ENCODE measurements at regions not wholly inside any gene's neighbourhood (a gene's known extent, or its start where the extent isn't known, plus 50 kb on each side); places are given as distances from the start of the nearest gene placed in this dataset.

DNA sequence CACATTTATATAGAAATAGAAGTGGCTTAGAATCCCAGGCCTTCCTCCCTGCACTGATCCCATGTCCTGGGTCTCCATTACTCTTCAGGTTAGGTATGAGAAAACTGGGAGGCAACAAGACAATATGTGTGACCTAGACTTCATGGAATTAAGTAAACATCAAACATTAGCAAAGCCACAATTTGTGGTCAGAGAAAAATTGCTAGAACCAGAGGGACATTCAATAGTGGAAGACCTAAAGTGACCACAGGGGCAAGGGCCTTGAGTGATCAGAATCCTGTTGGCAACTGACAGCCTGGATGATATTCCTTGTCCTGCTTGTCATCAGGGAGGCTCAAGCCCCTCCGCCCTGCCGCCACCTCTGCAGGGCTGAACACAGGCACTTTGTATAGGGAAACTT, 322.8 kb upstream of the CTNNB1 start:
- no peaks in the 10 kb centered on the region for H3K9me3 ChIP-seq (ENCODE audit: insufficient read depth, low read depth, low read length)
- TF ChIP-seq EZH2phosphoT487 (IDR thresholded peaks at IDR 0.05; ENCODE audit: borderline replicate concordance): no peak
- TF ChIP-seq, protein P1, sequence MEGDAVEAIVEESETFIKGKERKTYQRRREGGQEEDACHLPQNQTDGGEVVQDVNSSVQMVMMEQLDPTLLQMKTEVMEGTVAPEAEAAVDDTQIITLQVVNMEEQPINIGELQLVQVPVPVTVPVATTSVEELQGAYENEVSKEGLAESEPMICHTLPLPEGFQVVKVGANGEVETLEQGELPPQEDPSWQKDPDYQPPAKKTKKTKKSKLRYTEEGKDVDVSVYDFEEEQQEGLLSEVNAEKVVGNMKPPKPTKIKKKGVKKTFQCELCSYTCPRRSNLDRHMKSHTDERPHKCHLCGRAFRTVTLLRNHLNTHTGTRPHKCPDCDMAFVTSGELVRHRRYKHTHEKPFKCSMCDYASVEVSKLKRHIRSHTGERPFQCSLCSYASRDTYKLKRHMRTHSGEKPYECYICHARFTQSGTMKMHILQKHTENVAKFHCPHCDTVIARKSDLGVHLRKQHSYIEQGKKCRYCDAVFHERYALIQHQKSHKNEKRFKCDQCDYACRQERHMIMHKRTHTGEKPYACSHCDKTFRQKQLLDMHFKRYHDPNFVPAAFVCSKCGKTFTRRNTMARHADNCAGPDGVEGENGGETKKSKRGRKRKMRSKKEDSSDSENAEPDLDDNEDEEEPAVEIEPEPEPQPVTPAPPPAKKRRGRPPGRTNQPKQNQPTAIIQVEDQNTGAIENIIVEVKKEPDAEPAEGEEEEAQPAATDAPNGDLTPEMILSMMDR (conservative IDR thresholded peaks at IDR 0.05; ENCODE audit: low read length): no peak
- H3K4me2 ChIP-seq (ENCODE audit: low read depth, low read length, poor library complexity, severe bottlenecking): no peak overlapping the region
- H3K9ac ChIP-seq (ENCODE audit: low read depth, low read length, poor library complexity, severe bottlenecking): no peak overlapping the region
- no peaks in the 10 kb centered on the region for H3K4me1 ChIP-seq (ENCODE audit: insufficient read depth, low read length, poor library complexity, severe bottlenecking)
- no peaks in the 10 kb centered on the region for H3K9me2 ChIP-seq (replicated peaks; ENCODE audit: low read depth, low read length)
- no peaks in the 10 kb centered on the region for H3K79me2 ChIP-seq (ENCODE audit: insufficient read depth, low read length)
- no peaks in the 10 kb centered on the region for H3K27me3 ChIP-seq (ENCODE audit: insufficient read depth, low read length, poor library complexity, severe bottlenecking)
- no peaks in the 10 kb centered on the region for H3F3A ChIP-seq (ENCODE audit: low read depth)
- H2AFZ ChIP-seq (ENCODE audit: low read length): no peak overlapping the region
- H4K20me1 ChIP-seq (ENCODE audit: insufficient read depth, low read length, poor library complexity, severe bottlenecking): no peaks in the 10 kb centered on the region
- no peak overlapping the region for H3K4me3 ChIP-seq (ENCODE audit: low read length, poor library complexity, severe bottlenecking)
- H3K36me3 ChIP-seq (ENCODE audit: insufficient read depth, low read length): no peaks in the 10 kb centered on the region

- no peak overlapping the region for H3K4me2 ChIP-seq (ENCODE audit: low read depth, low read length, poor library complexity, severe bottlenecking)
- no peaks in the 10 kb centered on the region for H3K36me3 ChIP-seq (ENCODE audit: insufficient read depth, low read length)
- TF ChIP-seq, protein P1 (conservative IDR thresholded peaks at IDR 0.05; ENCODE audit: low read length): no peak
- no peak for TF ChIP-seq EZH2phosphoT487 (IDR thresholded peaks at IDR 0.05; ENCODE audit: borderline replicate concordance)
- no peaks in the 10 kb centered on the region for H3K4me1 ChIP-seq (ENCODE audit: insufficient read depth, low read length, poor library complexity, severe bottlenecking)
- no peaks in the 10 kb centered on the region for H3K9me2 ChIP-seq (replicated peaks; ENCODE audit: low read depth, low read length)
- no peaks in the 10 kb centered on the region for H3K79me2 ChIP-seq (ENCODE audit: insufficient read depth, low read length)
- no peaks in the 10 kb centered on the region for H3K27me3 ChIP-seq (ENCODE audit: insufficient read depth, low read length, poor library complexity, severe bottlenecking)
- no peak overlapping the region for H3K4me3 ChIP-seq (ENCODE audit: low read length, poor library complexity, severe bottlenecking)
- H4K20me1 ChIP-seq (ENCODE audit: insufficient read depth, low read length, poor library complexity, severe bottlenecking): no peaks in the 10 kb centered on the region
- H3K9me3 ChIP-seq (ENCODE audit: insufficient read depth, low read depth, low read length): no peaks in the 10 kb centered on the region
- no peak overlapping the region for H2AFZ ChIP-seq (ENCODE audit: low read length)
- no peak overlapping the region for H3K9ac ChIP-seq (ENCODE audit: low read depth, low read length, poor library complexity, severe bottlenecking)
- H3F3A ChIP-seq (ENCODE audit: low read depth): no peaks in the 10 kb centered on the region
Observed at GRCh38 chr3:40877631-40878463, 321.5 kb upstream of the CTNNB1 start.

DNA sequence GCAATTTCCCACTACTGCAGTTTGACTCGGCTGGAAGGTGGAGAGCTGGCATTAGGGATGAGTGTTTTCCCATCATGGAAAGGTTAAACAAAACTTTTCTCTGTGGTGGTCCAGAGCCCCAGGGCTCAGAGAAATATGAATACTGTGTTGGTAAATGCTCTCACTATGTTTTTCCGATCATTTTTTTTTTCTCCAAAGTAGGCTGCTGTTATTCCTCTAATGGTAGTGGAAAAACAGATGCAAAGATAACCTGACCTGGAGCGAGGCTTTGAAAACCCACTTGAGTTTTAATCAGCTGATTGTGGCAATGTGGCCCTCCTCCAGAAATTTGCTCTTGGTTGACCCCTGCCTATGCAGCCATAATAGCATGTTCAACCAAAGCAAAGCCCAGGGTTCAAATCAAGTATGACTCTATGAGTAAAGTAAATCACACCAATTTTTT, 320.8 kb upstream of the CTNNB1 start:
- Histone ChIP-seq H3K36me3 (ENCODE audit: insufficient read depth, low read length) (no peaks in the 10 kb centered on the region), H3F3A (ENCODE audit: low read depth) (no peaks in the 10 kb centered on the region), H3K4me3 (ENCODE audit: low read length, poor library complexity, severe bottlenecking) (no peak overlapping the region), H3K9me2 (replicated peaks; ENCODE audit: low read depth, low read length) (no peaks in the 10 kb centered on the region), H3K9ac (ENCODE audit: low read depth, low read length, poor library complexity, severe bottlenecking) (no peak overlapping the region), H3K79me2 (ENCODE audit: insufficient read depth, low read length) (no peaks in the 10 kb centered on the region), H3K4me2 (ENCODE audit: low read depth, low read length, poor library complexity, severe bottlenecking) (no peak overlapping the region), H3K4me1 (ENCODE audit: insufficient read depth, low read length, poor library complexity, severe bottlenecking) (no peaks in the 10 kb centered on the region), H3K9me3 (ENCODE audit: insufficient read depth, low read depth, low read length) (no peaks in the 10 kb centered on the region), H4K20me1 (ENCODE audit: insufficient read depth, low read length, poor library complexity, severe bottlenecking) (no peaks in the 10 kb centered on the region), H3K27me3 (ENCODE audit: insufficient read depth, low read length, poor library complexity, severe bottlenecking) (no peaks in the 10 kb centered on the region), H2AFZ (ENCODE audit: low read length) (no peak overlapping the region)
- TF ChIP-seq, protein P1 (conservative IDR thresholded peaks at IDR 0.05; ENCODE audit: low read length): no peak
- no peak for TF ChIP-seq EZH2phosphoT487 (IDR thresholded peaks at IDR 0.05; ENCODE audit: borderline replicate concordance)

All from Loucy (cell line).